HL-60/S4 treated with retinoic acid at 250 ng/mL for 4 days and 3 days (cell line): ENCODE measurements at regions not wholly inside any gene's neighbourhood (a gene's known extent, or its start where the extent isn't known, plus 50 kb on each side); places are given as distances from the start of the nearest gene placed in this dataset.

Experiments used
- in situ Hi-C: fragments of 300-500 bp; cut with MboI; formaldehyde crosslinking; loops from 2 replicates; pipeline ENCODE4 v1.7.0; 2022; ENCODE audit warnings: low sequenced_read_pairs

GRCh38 chr15:70274255-70274880 lies 176.7 kb upstream of the TLE3 start:
- in situ Hi-C loops, result no loop called here

DNA sequence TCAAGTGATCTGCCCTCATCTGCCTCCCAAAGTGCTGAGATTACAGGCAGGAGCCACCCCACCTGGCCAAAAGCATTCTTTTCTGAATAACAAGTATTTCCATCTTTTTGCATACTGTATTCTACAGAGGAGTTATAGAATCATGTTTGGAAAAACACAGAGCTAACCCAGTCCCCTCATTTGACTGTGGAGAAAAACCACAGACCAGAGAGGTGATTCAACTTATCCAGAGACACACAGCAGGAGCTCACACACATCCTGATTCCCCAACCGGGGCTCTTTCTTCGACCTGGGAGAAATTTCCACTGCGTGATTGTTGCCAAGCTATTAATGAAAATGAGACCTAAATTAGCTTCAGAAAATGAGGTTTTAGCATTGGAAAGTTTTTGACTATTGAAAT lies 176.1 kb upstream of the TLE3 start:
- in situ Hi-C loops, result no loop called here

DNA sequence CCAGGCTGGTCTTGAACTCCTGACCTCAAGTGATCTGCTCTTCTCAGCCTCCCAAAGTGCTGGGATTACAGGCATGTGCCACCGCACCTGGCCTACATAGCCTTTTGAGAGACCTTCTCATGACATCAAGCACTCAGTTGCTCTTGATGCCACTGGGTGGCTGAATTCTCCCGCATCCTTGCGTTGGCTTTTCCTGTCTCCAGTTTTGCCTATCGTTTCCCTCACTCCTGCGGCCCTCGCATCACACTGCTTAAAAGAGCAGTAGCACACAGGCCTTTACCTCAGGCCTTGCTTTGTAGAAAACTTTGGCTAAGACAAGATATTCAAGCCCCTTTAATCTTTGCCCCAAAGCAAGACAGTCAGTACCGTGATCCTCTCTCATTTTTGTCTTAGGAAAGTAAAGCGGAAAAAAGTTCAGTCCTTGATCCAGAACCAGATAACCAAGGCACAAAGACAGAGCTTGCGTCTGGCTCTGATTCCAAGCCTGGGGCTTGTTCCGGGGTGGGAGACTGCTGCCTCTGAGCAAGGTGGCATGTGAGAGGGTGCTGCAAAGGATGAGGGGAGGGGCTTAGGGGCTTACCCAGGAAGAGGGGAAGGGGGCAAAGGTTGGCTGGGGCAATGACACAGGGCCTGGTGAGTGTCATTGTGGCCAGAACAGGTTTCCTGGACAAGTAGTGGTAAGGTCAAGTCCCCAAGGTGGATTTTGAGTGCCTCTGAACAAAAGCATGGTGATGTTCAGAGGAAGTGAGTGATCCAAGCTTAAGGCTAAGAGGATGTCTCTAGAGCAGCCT lies 175.0 kb upstream of the TLE3 start:
- in situ Hi-C loops, result no loop called here

DNA sequence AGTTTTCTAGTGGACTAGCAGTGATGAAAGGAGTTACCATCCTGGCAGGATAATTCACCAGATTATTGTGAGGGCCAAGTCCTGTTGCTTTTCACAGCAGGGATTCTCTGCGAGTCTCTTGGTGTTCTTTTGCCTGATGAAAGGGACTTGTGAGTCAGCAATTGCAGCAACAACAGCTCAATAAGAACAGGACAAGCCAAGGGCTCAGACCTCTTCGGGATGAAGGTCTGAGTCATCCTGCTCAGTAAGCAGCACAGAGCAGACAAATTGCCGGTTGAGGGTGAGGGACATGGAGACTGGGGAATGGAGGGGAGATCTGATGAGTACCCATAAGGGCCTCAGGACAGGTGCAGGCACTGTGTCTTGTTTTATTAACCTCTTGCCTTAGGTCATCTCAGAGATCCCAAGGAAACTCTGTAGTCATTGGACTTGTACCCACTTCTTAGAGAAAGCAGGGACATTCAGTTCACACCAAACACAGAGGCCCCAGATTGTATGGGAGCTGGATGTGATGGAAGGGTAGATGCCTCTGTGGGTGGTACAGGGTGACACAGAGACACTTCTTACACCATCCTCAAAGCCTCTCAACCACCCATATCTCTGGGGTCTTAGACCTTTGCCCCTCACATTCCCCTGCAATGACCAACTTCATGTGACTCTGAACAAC lies 173.8 kb upstream of the TLE3 start:
- in situ Hi-C loops, result no loop called here

DNA sequence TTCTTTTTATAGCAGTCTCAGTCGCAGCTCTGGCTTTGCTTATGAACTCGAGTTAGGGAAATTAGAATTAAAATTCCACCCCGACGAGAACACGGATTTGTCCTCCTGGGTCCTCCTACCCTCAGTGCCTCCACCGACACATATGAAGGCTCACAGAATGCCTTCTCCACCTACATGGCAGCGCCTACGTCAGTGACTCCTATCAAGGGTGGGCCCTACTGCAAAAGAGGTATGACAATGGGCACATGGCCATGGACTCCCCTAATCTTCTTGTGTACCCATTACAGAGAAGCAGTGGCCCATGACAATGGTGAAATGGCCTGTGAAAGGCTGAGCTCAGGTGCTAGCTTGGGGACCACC lies 173.0 kb upstream of the TLE3 start:
- in situ Hi-C loops, result no loop called here

- in situ Hi-C loops, result loop anchor here (10.0 kb wide), 1 partner anchor 195 kb away; no protein-coding TSS in a partner anchor
Measured at GRCh38 chr15:70269991-70270751, 172.5 kb upstream of the TLE3 start.

GRCh38 chr15:70269311-70269911 lies 171.7 kb upstream of the TLE3 start:
- in situ Hi-C loops, result loop anchor here (10.0 kb wide), 1 partner anchor 195 kb away; no protein-coding TSS in a partner anchor

- in situ Hi-C loops, result loop anchor here (10.0 kb wide), 1 partner anchor 196 kb away; no protein-coding TSS in a partner anchor
Measured at GRCh38 chr15:70268698-70269251, 171.1 kb upstream of the TLE3 start.

- in situ Hi-C loops, result loop anchor here (10.0 kb wide), 1 partner anchor 197 kb away; no protein-coding TSS in a partner anchor
Measured at GRCh38 chr15:70267879-70268278, 170.2 kb upstream of the TLE3 start.

GRCh38 chr15:70267306-70267705 lies 169.6 kb upstream of the TLE3 start:
- in situ Hi-C loops, result loop anchor here (10.0 kb wide), 1 partner anchor 197 kb away; no protein-coding TSS in a partner anchor

GRCh38 chr15:70266412-70267121 lies 168.8 kb upstream of the TLE3 start:
- in situ Hi-C loops, result loop anchor here (10.0 kb wide), 1 partner anchor 198 kb away; no protein-coding TSS in a partner anchor

DNA sequence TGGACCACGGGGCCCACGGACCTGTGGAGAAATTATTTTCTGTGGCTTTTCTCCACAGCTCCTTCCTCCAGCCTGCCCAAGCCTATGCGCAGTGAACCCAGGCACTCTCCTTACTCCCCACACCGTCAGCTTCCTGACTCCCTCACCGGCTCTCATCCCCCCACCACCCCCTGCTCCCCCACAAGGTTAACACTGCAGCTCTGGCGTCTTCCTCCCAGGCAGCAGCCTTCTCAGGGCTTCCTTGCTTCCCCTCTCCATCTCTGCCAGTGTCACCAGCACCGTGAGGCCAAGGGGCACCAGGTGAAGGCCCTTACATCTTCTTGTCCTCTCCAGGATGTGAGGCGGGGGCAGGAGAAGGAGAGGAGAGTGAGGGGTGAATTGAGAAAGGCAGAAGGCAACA lies 168.3 kb upstream of the TLE3 start:
- in situ Hi-C loops, result loop anchor here (10.0 kb wide), 1 partner anchor 199 kb away; no protein-coding TSS in a partner anchor

DNA sequence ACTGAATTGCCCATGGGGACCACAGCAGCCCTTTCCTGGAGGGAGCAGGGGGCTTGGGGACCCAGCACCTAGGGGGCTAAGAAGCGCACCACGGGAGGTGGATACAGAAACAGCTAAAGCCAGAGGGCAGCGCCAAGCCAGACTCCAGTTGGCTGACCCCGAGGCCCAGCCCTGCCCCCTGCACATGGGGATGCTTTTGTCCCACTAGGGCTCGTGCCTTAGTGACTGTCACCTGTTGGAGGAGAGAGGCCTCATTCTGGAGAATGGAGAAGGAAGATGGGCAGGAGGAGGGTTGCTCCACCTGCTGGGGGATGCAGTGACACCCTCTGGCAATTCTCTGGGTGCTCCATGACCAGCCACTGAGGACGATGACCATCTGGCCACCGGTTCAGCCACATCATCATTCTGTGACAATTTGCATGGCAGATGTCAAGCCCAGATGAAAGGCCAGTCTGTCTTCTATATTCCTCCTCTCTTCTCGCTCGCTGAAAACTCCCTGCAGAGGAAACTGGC lies 167.8 kb upstream of the TLE3 start:
- in situ Hi-C loops, result loop anchor here (10.0 kb wide), 1 partner anchor 199 kb away; no protein-coding TSS in a partner anchor

- in situ Hi-C loops, result loop anchor here (10.0 kb wide), 1 partner anchor 200 kb away; no protein-coding TSS in a partner anchor
Measured at GRCh38 chr15:70264738-70265465, 167.2 kb upstream of the TLE3 start.

GRCh38 chr15:70264014-70264582 lies 166.4 kb upstream of the TLE3 start:
- in situ Hi-C loops, result loop anchor here (10.0 kb wide), 1 partner anchor 201 kb away; no protein-coding TSS in a partner anchor

DNA sequence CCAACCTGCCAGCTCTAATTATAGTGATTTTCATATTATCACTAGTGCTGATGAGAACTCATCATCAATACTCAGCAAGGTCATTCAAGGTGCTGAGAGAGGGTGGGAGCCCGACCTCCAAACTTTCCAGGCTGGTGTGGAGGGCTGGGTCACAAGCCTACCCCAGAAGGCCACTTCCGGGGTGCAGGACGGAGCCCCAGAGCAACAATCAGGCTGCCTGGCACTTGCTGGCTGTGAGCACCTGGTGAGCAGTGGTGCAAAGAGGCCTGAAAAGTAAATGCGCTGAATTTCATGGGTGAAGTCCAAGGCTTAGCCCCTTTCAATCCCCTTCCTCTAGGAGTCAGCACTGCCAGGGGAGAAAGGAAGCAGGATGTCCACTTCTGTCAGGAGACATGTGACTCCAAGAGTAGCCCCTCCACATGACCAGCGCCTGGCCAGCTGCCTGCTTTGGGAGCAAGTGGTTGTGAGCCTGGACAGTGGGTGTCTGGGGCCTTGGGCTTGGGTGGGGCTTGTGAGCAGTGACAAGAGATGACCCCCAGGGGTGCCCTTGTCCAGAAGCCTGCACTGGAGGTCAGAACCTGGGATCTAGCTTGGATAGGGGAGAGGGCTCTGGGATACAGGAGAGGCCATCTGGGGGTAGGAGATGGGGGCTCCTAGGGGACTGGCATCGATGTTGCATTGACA lies 165.0 kb upstream of the TLE3 start:
- in situ Hi-C loops, result loop anchor here (10.0 kb wide), 1 partner anchor 202 kb away; no protein-coding TSS in a partner anchor

- in situ Hi-C loops, result loop anchor here (10.0 kb wide), 1 partner anchor 203 kb away; no protein-coding TSS in a partner anchor
Measured at GRCh38 chr15:70262171-70262570, 164.5 kb upstream of the TLE3 start.
